Activated CD8-positive, alpha-beta memory T cell treated with anti-CD3 and anti-CD28 coated beads for 36 hours (primary cell): ENCODE measurements at regions not wholly inside any gene's neighbourhood (a gene's known extent, or its start where the extent isn't known, plus 50 kb on each side); places are given as distances from the start of the nearest gene placed in this dataset.

ENCODE experiments used
- CTCF ChIA-PET: fragments of 350-600 bp; sonication (Branson Sonifier 250); formaldehyde crosslinking; loops from one replicate; lab custom pipeline; 2021; ENCODE audit warnings: antibody characterized with exemption; lab: Charles Lee
- POLR2A ChIA-PET: fragments of 350-600 bp; sonication (Branson Sonifier 250); formaldehyde crosslinking; loops from one replicate; lab custom pipeline; 2021; ENCODE audit warnings: antibody characterized with exemption; lab: Charles Lee

DNA sequence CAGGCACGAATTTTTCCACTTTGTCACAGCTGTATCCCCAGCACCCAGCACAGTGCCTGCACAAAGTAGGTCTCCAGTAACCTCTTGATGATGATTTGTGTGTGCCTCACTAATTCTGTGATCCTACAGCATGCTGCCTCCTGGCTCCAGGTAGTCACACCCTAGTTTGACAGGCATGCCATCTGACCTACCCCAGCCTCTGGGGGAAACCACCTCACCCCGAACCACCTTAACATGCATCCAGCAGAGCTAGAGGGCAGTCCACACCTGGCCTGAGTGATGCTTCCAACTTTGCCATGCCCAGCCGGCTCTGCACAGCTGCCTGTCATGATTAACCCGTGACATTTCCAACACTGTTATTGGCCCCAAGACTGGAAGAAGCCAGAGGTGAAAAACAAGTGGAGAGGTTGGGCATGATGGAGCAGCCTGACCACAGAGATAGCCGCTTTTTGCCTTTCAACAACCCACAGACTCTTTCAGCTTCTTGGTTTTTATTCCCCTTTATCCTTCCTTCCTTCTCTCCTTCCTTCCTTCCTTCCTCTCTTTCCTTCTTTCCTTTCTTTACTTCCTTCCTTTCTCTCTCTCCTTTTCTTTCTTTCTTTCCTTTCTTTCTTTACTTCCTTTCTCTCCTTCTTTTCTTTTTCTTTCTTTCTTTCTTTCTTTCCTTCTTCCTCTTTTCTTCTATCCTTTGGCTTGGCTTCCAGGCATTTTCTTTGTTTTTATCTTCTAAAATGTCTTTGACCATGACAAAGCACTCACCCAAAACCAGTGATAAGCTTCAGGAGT lies 294.4 kb upstream of the SIX2 start:
- POLR2A ChIA-PET: no interaction called here
- CTCF ChIA-PET: no interaction called here

DNA sequence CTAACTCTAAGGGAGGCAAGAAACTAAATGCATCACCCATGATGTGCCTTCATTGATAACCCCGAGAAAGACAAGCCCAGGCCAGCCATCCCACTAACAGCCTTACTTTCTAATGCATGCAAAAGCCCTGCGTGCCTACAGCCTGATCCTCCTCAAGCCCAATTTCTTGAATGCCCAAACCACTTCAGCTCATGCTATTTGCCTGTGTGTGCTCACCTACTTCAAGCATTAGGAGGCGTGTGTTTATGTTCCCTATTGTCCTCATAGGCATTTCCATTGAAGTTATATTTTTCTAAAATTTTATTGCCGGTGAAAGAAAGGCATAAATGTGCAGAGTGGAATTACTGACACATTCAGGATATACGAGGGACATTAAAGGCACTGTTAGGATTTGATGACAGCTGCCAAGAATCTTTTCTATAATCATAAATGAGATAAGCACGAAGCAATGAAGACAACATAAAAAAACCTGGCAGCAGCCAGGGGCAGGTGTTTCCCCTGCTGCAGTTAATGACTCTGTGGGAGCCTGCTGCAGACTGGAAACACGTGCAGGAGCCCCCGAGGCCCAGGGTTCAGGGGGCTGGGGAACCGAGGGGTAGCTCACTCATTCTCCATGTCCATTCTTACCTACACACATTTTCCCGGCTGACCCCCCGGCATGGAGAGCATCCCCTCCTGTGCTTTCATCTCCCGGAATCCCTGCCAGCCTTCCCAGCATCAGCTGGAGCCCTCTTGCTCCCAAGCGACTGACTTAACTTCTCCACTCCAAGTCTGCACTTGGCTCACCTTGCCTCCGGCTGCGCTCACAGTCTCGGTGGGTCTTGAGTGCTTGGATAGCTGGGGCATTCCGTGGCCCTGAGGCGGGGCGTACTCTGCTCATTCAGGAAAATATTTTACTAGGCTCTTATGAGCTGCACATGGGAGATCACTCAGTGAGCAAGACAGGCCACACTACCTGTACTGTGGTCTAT lies 292.3 kb upstream of the SIX2 start:
- ChIA-PET POLR2A (no interaction called here), CTCF (no interaction called here)

- ChIA-PET POLR2A (interaction anchor here (0.6 kb wide), 1 partner anchor 213 kb away, joined by 4 read pairs; no protein-coding TSS in a partner anchor), CTCF (no interaction called here)
Measured at GRCh38 chr2:45300026-45300750, 290.9 kb upstream of the SIX2 start.

DNA sequence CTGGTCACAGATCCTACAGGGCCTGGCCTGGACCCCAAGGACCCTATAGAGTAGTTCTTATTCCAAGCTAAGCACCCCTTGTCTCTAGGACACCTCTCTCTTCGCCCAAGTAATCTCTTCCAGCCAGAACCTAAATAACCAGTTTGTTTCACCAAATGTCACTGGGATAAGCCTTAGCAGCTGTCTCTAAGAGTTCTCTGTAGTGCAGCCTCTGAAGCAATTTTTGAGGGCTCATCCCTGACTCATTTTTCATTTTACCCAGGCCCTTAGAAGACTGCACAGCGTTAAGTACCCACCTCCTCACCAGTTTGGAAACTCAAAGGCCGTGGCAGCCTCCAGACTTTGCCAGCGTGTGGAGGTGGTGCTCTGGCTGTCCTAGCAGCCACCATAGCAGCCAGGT lies 290.1 kb upstream of the SIX2 start:
- CTCF ChIA-PET: no interaction called here
- POLR2A ChIA-PET: no interaction called here

- ChIA-PET CTCF (no interaction called here), POLR2A (no interaction called here)
Measured at GRCh38 chr2:45293182-45293581, 283.9 kb upstream of the SIX2 start.

DNA sequence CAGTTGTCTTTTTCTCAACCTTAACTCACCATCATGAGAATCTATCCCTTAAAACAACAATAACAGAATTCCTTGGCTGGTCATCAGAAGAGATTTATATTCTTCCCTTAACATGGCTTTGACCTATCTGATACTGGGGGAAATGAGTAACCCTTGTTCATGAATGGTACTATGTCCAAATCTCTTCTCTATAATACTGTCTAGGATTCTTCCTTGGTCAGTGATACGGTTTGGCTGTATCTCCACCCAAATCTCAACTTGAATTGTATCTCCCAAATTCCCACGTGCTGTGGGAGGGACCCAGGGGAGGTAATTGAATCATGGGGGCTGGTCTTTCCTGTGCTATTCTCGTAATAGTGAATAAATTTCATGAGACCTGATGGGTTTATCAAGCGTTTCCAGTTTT lies 282.0 kb upstream of the SIX2 start:
- ChIA-PET CTCF (no interaction called here), POLR2A (no interaction called here)

GRCh38 chr2:45289997-45290709 lies 280.9 kb upstream of the SIX2 start:
- CTCF ChIA-PET: no interaction called here

GRCh38 chr2:45288532-45289417 lies 279.5 kb upstream of the SIX2 start:
- CTCF ChIA-PET: no interaction called here
- POLR2A ChIA-PET: no interaction called here

More at GRCh38 chr2:45289997-45290709, 280.9 kb upstream of the SIX2 start:
- POLR2A ChIA-PET: no interaction called here

- ChIA-PET POLR2A (no interaction called here), CTCF (no interaction called here)
Measured at GRCh38 chr2:45287045-45287444, 277.8 kb upstream of the SIX2 start.

DNA sequence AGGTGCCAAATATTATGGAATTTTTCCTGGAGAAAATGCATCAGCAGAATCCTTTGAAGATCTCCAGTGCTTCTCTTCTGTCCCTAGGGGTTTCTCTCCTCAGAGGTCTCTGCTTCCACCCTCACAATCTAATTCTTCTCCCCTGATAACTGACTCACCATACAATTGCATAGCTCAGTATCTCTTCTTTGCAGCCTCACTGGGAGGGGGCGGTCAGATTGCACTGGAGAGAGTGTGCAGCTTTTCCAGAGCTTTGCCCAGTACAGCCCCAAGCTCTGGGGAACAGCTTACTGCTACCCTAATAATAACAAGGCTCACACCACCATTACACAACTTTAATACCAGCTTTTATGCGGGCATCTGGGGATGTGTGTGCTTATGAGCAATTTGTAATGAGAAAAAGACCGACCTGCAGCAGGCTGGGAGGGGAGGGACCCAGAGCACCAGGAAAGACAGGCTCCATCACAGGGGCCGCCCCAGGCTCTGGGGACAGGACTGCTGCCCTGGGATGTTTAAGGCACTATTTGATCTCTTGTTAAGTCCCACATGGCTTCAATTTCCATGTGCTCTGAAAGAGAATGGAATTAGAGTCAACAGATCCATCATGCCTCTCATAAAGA lies 276.6 kb upstream of the SIX2 start:
- POLR2A ChIA-PET: no interaction called here

DNA sequence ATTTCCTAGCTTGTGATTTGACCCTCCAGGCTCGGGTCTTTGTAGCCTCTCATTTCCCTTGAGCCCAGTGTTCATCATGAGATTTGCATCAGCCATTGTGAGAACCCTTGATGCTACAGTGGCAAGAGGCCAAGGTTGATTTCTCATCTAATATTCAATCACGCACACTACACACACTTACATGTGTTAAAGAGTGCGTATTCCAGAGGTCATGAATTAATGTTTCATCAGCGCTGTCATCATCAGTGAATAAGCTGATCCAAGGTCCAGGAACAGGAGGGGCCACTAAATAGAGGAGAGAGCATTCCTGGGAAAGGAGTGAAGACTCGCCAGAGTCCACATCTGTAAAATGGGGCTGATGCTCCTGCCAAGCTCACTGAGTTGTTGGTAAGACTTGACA lies 276.1 kb upstream of the SIX2 start:
- ChIA-PET CTCF (no interaction called here), POLR2A (no interaction called here)

More for the DNA sequence above, 276.6 kb upstream of the SIX2 start:
- CTCF ChIA-PET: no interaction called here

GRCh38 chr2:45284621-45284995 lies 275.4 kb upstream of the SIX2 start:
- POLR2A ChIA-PET: no interaction called here

DNA sequence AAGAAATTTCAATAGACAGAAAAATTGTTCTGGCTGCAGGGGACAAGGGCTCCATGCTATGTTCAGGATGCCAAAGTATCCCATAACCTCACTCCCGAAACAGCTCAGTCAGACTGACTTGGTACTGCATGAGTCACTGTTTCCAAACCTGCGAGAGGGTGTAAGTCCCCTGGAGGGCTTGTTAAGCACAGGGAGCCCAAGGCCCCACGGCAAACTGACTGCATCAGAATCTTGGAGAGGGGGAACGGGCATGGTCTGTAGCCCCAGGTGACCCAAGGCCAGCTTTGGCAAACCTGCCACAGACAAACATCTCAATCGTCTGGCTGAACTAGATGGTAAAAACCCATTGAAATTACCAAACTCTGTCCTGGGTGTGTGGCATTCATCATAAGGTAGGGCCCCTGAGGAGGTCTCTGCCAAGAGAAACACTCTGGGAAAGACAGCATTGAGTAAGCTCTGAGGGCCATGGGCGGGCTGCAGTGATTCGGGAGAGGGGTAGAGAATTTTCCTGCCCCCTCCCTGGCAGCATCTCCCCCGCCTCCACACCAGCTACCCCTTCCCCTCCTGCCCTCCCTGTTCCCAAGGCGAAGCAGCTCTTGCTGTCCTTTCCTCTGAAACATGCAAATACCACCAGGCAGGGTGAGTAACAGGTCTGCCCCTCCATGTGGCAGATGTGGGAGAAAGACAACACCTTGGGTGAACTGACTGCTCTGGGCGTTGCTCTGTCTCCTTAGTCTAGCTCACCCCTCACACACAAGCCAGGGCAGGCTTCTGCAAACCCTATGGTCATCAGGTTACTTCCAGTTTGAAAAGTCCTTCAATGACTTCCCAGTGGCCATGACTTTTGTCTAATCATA lies 274.7 kb upstream of the SIX2 start:
- ChIA-PET CTCF (no interaction called here), POLR2A (no interaction called here)

More at GRCh38 chr2:45284621-45284995, 275.4 kb upstream of the SIX2 start:
- CTCF ChIA-PET: no interaction called here

DNA sequence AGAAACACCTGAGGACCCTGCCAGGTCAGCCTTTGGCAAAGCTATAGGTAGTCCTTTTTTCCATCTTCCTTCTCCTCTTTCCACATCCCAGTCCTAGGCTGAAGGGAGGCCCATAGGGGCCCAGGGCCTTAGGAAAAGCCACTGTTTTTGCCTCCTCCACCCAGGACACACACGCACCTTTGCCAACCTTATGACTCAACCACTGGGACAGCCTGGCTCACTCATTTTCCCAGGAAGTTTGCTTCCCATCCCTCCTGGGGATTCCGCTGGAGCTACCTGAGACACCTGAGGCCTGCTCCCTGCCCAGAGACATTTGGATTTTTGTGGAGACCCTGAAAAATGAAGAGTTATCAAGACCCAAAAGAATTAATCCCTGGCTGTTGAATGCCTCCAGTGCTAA lies 273.4 kb upstream of the SIX2 start:
- ChIA-PET CTCF (no interaction called here), POLR2A (no interaction called here)

DNA sequence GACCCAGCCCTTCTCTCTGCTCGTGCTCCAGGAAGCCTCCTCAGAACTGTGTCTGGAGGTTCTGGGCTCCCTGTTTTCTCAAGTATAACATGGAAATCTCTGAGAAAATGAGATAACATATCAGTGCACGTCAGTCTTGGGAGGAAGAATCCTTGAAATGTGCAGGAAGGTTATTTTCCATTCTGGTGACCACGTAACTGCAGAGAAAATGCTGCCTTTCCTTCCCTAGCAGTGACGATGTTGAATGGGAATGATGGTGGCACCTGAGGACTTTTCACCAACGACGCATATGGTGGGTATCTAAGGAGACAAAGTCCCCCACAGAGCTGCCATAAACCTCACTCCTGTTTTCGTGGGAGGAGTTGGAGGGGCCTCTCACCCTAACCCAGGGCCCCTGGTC lies 272.1 kb upstream of the SIX2 start:
- POLR2A ChIA-PET: no interaction called here
- CTCF ChIA-PET: no interaction called here

- POLR2A ChIA-PET: no interaction called here
- CTCF ChIA-PET: no interaction called here
Measured at GRCh38 chr2:45280794-45281193, 271.5 kb upstream of the SIX2 start.

DNA sequence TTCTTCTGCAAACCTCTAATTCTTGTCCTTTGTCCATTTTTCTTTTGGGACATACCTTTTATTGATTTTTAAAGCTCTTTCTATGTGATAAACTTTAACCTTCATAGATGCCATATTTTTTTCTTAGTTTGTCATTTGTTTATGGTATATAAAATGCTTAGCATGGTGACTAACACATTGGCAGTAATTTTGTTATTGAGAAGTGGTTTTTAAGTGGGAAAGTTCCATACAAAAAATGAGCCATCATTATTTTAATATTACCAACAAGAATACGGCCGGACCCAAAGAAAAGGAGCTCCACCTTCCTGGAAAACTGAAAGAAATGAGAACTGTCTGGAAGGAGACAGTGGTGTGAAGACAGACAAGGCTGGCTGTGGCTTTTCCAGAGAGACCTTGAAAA lies 270.1 kb upstream of the SIX2 start:
- ChIA-PET POLR2A (no interaction called here), CTCF (no interaction called here)
